ENCODE measurements at regions not wholly inside any gene's neighbourhood (a gene's known extent, or its start where the extent isn't known, plus 50 kb on each side); places are given as distances from the start of the nearest gene placed in this dataset.

DNA sequence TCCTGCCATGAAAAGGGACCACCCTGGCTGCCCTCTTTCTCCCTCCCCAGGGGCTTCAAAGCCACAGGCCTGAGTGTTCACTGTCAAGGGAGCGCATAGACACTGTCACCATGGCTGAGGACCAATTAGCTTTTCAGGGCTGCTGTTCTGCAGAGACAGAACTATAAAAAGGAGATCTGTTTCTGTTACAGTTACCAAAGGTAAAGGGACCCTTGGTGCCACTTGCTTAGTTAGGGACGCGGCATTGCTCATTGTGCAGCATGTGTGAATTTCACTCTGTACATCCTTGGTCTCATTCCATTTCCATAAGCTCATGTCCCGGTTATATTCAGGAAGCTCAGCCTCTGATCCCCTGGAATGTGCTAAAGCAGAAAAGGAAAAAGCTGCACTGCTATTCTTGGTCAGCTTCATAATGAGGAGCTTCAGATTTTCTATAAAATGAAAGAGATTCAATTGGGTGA lies 55.5 kb upstream of the RNF152 start:
- TF ChIP-seq CTCF (IDR thresholded peaks at IDR 0.05; ENCODE audit: low read length): no peak
- TF ChIP-seq EZH2 (IDR thresholded peaks at IDR 0.05; ENCODE audit: borderline replicate concordance, low read length): no peak

All from OCI-LY1 (cell line).